SK-N-SH (cell line): ENCODE measurements at regions not wholly inside any gene's neighbourhood (a gene's known extent, or its start where the extent isn't known, plus 50 kb on each side); places are given as distances from the start of the nearest gene placed in this dataset.

Experiments
- CTCF ChIA-PET: fragments of 300-600, 350-600 bp; formaldehyde crosslinking; extraction: SDS; loops from one replicate; lab custom pipeline; 2021; lab: Yijun Ruan, JAX
- POLR2A ChIA-PET: fragments of 350-600 bp; sonication (Branson Sonifier 250); formaldehyde crosslinking; extraction: SDS; loops from one replicate; lab custom pipeline; 2020; ENCODE audit warnings: antibody characterized with exemption, inconsistent platforms; lab: Yijun Ruan, JAX
- DNase-seq: peaks from one replicate; pipeline ENCODE4 v3.0.0; 2012
- H2AFZ ChIP-seq: fragments of 200-600 bp; sonication (generic); 2 replicates; pipeline ENCODE4 v1.8.1; 2016; ENCODE audit warnings: antibody characterized with exemption, mild to moderate bottlenecking, low read depth
- H3F3A ChIP-seq: fragments of 200-600 bp; sonication (generic); replicated peaks from 2 replicates; pipeline ENCODE3; 2016; ENCODE audit warnings: antibody characterized with exemption, mild to moderate bottlenecking; ENCODE audit not compliant: insufficient read depth
- H3K27ac ChIP-seq, 2 experiments: fragments of 200-500 bp in 1 of 2; fragments of 200-600 bp in 1 of 2; sonication (Bioruptor generic) in 1 of 2; sonication (generic), shearing (Covaris generic) in 1 of 2; 2 replicates each; pipeline versions ENCODE4 v1.5.1 to v1.6.1; 2014 to 2016; ENCODE audit warnings: low read depth in 2 of 2, inconsistent platforms in 1 of 2, low read length in 1 of 2, mild to moderate bottlenecking in 1 of 2, mixed read lengths in 1 of 2
- H3K27me3 ChIP-seq: fragments of 200-600 bp; sonication (generic), shearing (Covaris generic); 2 replicates; pipeline ENCODE4 v1.6.1; 2016; ENCODE audit warnings: mixed run types; ENCODE audit not compliant: insufficient read depth
- H3K36me3 ChIP-seq, 2 experiments: fragments of 200-500 bp in 1 of 2; fragments of 200-600 bp in 1 of 2; sonication (Bioruptor generic) in 1 of 2; sonication (generic) in 1 of 2; replicated peaks in 1 of 2; 2 replicates each; pipeline versions ENCODE3 to v1.5.1; 2014 to 2016; ENCODE audit warnings: low read length in 1 of 2, mild to moderate bottlenecking in 1 of 2; ENCODE audit not compliant: insufficient read depth in 2 of 2, control insufficient read depth in 1 of 2
- H3K4me1 ChIP-seq, 2 experiments: fragments of 200-500 bp in 1 of 2; fragments of 200-600 bp in 1 of 2; sonication (Bioruptor generic) in 1 of 2; sonication (generic), shearing (Covaris generic) in 1 of 2; 2 replicates each; pipeline versions ENCODE4 v1.5.1 to v1.6.1; 2014 to 2016; ENCODE audit warnings: low read depth in 1 of 2, low read length in 1 of 2, mixed run types in 1 of 2; ENCODE audit not compliant: insufficient read depth in 2 of 2, control insufficient read depth in 1 of 2
- H3K4me2 ChIP-seq: fragments of 200-600 bp; sonication (generic), shearing (Covaris generic); 2 replicates; pipeline ENCODE4 v1.6.1; 2017; ENCODE audit warnings: mixed run types
- H3K4me3 ChIP-seq, 2 experiments: fragments of 200-500 bp in 1 of 2; fragments of 200-600 bp in 1 of 2; sonication (Bioruptor generic) in 1 of 2; sonication (generic), shearing (Covaris generic) in 1 of 2; 2 replicates each; pipeline versions ENCODE4 v1.5.1 to v1.8.1; 2014 to 2016; ENCODE audit warnings: low read depth in 2 of 2, inconsistent platforms in 1 of 2, low read length in 1 of 2, mild to moderate bottlenecking in 1 of 2, mixed read lengths in 1 of 2, moderate library complexity in 1 of 2
- H3K79me2 ChIP-seq: fragments of 200-600 bp; sonication (generic); 2 replicates; pipeline ENCODE4 v1.8.1; 2017; ENCODE audit warnings: mild to moderate bottlenecking; ENCODE audit not compliant: insufficient read depth
- H3K9ac ChIP-seq: fragments of 200-600 bp; sonication (generic); 2 replicates; pipeline ENCODE4 v1.6.1; 2017; ENCODE audit warnings: mixed run types
- H3K9me2 ChIP-seq: fragments of 200-600 bp; sonication (generic); 2 replicates; pipeline ENCODE4 v1.6.1; 2017; ENCODE audit warnings: mixed run types
- H3K9me3 ChIP-seq: fragments of 200-600 bp; sonication (generic); 2 replicates; pipeline ENCODE4 v1.6.1; 2017; ENCODE audit warnings: mixed run types, mild to moderate bottlenecking, moderate library complexity
- H4K20me1 ChIP-seq: fragments of 200-600 bp; sonication (generic); 2 replicates; pipeline ENCODE4 v1.6.1; 2017; ENCODE audit warnings: mild to moderate bottlenecking, mixed run types; ENCODE audit not compliant: insufficient read depth
- CHD2 ChIP-seq: fragments of 150-350 bp; IDR thresholded peaks from 2 replicates; pipeline ENCODE4 v1.6.1; 2018; ENCODE audit warnings: low read length; ENCODE audit not compliant: partially characterized antibody
- EP300 ChIP-seq, 2 experiments: IDR thresholded peaks; 2 replicates each; pipeline versions ENCODE4 v1.4.0 to v1.6.1; 2012; ENCODE audit warnings: borderline replicate concordance in 1 of 2, low read depth in 1 of 2, low read length in 1 of 2
- FOSL2 ChIP-seq: IDR thresholded peaks from 2 replicates; pipeline ENCODE4 v1.4.0; 2012; ENCODE audit warnings: low read depth, mild to moderate bottlenecking, moderate library complexity, borderline replicate concordance
- FOXJ3 ChIP-seq: sonication (generic); formaldehyde crosslinking; IDR thresholded peaks from 2 replicates; pipeline ENCODE4 v1.5.1; 2020; ENCODE audit warnings: mild to moderate bottlenecking, missing genetic modification reagents
- GABPA ChIP-seq: IDR thresholded peaks from 2 replicates; pipeline ENCODE4 v1.4.0; 2012; ENCODE audit warnings: low read depth, mild to moderate bottlenecking
- MXI1 ChIP-seq: IDR thresholded peaks from 2 replicates; pipeline ENCODE4 v1.6.1; 2012; ENCODE audit warnings: mild to moderate bottlenecking, low read depth, low read length, improper control_type of control experiment
- NFIC ChIP-seq: IDR thresholded peaks from 2 replicates; pipeline ENCODE4 v1.4.0; 2012; ENCODE audit warnings: borderline replicate concordance
- NRF1 ChIP-seq: IDR thresholded peaks from 2 replicates; pipeline ENCODE4 v1.6.1; 2012; ENCODE audit warnings: low read depth, mild to moderate bottlenecking, low read length
- POLR2AphosphoS5 ChIP-seq: IDR thresholded peaks from 2 replicates; pipeline ENCODE4 v1.6.1; 2012; ENCODE audit warnings: low read depth, low read length
- RAD21 ChIP-seq: IDR thresholded peaks from 2 replicates; pipeline ENCODE4 v1.6.1; 2012; ENCODE audit warnings: mild to moderate bottlenecking, low read length
- RCOR1 ChIP-seq: fragments of 150-350 bp; IDR thresholded peaks from 2 replicates; pipeline ENCODE4 v1.6.1; 2017; ENCODE audit warnings: antibody characterized with exemption, low read length
- RFX5 ChIP-seq: IDR thresholded peaks from 2 replicates; pipeline ENCODE4 v1.6.1; 2012; ENCODE audit warnings: mild to moderate bottlenecking, improper control_type of control experiment, low read length
- RXRA ChIP-seq: IDR thresholded peaks from 2 replicates; pipeline ENCODE4 v1.4.0; 2012; ENCODE audit warnings: low read depth, mild to moderate bottlenecking, borderline replicate concordance
- TEAD4 ChIP-seq: IDR thresholded peaks from 2 replicates; pipeline ENCODE4 v1.4.0; 2012; ENCODE audit warnings: mild to moderate bottlenecking, borderline replicate concordance; ENCODE audit not compliant: insufficient read depth
- USF1 ChIP-seq: IDR thresholded peaks from 2 replicates; pipeline ENCODE4 v1.4.0; 2012; ENCODE audit warnings: low read depth, borderline replicate concordance
- YY1 ChIP-seq: IDR thresholded peaks from 2 replicates; pipeline ENCODE4 v1.4.0; 2012; ENCODE audit warnings: low read depth, mild to moderate bottlenecking
- WGBS: methylation state at CpG from one replicate; pipeline ENCODE4 v1.1.6; 2017; ENCODE audit warnings: low lambda C conversion rate; 5-methylcytosine and 5-hydroxymethylcytosine counted together
- TF ChIP-seq, protein P1 (sequence below): fragments of 150-350 bp; IDR thresholded peaks from 2 replicates; pipeline ENCODE4 v1.6.1; 2017; ENCODE audit warnings: antibody characterized with exemption, low read length, low read depth, borderline replicate concordance
- TF ChIP-seq, protein P2 (sequence below): fragments of 200-600 bp; sonication (generic); IDR thresholded peaks from 2 replicates; pipeline ENCODE4 v1.6.1; 2017; ENCODE audit warnings: antibody characterized with exemption, mild to moderate bottlenecking, moderate library complexity
- TF ChIP-seq, protein P3 (sequence below): IDR thresholded peaks from 2 replicates; pipeline ENCODE4 v1.4.0; 2012; ENCODE audit warnings: low read depth
- TF ChIP-seq, protein P4 (sequence below): IDR thresholded peaks from 2 replicates; pipeline ENCODE4 v1.4.0; 2012; ENCODE audit warnings: low read depth, borderline replicate concordance

DNA sequence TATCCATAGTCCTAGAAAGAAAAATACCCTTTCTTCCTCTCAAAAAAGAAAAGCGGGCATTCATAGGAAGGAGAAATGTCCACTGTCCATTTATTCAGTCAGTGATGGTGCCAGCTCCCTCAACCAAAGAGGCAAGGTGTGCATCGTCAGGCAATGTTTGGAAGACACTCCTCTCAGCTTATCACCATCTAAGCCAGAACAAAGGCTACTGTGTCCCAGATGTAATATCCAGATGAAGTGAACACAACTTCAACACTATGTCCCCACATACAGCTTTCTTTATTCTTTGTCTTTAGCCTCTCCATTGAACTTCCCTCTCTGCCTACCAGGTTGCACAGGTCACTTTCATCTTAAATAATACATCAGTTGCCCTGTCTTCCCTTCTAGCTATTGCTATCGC is 131.4 kb upstream of the RNF32 start:
- no peaks in the 10 kb centered on the region for H3K9me2 ChIP-seq
- no peaks in the 10 kb centered on the region for H3K27me3 ChIP-seq
- no peaks in the 10 kb centered on the region for H3K9me3 ChIP-seq
- no peak for TF ChIP-seq POLR2AphosphoS5
- TF ChIP-seq EP300 (IDR thresholded peaks at IDR 0.05; ENCODE audit: borderline replicate concordance in 1 of 2, low read depth in 1 of 2, low read length in 1 of 2): no peak
- TF ChIP-seq GABPA: no peak
- TF ChIP-seq, protein P1, sequence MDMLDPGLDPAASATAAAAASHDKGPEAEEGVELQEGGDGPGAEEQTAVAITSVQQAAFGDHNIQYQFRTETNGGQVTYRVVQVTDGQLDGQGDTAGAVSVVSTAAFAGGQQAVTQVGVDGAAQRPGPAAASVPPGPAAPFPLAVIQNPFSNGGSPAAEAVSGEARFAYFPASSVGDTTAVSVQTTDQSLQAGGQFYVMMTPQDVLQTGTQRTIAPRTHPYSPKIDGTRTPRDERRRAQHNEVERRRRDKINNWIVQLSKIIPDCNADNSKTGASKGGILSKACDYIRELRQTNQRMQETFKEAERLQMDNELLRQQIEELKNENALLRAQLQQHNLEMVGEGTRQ: no peak
- no peak for TF ChIP-seq FOXJ3 (CRISPR knock-in tag)
- TF ChIP-seq FOSL2: no peak
- H3K27ac ChIP-seq: no peak overlapping the region
- ChIA-PET POLR2A (no interaction called here), CTCF (interaction anchor here (0.6 to 0.8 kb wide), 2 partner anchors 14 to 36 kb away, joined by 3 read pairs; no protein-coding TSS in a partner anchor)
- no peaks in the 10 kb centered on the region for H3F3A ChIP-seq
- H4K20me1 ChIP-seq: no peaks in the 10 kb centered on the region
- no peaks in the 10 kb centered on the region for H3K36me3 ChIP-seq
- H3K4me1 ChIP-seq: no peaks in the 10 kb centered on the region
- H3K79me2 ChIP-seq: no peaks in the 10 kb centered on the region
- no peak overlapping the region for H2AFZ ChIP-seq
- 5% methylated on average over 3 of the region's 3 CpGs for WGBS
- no peak overlapping the region for H3K4me3 ChIP-seq
- H3K9ac ChIP-seq: no peak overlapping the region
- DNase-seq: no peak
- no peak overlapping the region for H3K4me2 ChIP-seq

DNA sequence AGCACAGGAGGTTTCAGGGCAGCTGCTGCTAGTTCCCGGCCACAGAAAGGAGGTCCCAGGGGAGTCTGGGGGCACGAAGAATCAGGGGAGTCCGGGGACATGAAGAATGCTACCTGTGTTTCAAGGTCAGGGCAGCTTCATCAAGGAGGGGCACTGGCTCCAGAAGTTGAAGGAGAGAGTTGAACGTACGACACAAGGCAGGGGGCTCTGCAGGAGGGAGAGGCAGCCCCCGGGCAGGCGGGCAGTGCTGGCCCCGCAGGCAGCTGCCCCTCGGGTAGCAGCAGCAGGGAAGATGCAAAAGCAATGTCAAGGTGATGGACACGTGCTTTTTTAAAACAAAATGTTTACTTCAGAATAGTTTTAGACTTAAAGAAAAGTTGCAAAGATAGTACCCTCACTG is 134.7 kb upstream of the RNF32 start:
- H3K79me2 ChIP-seq: no peaks in the 10 kb centered on the region
- H2AFZ ChIP-seq: no peak overlapping the region
- H3K4me2 ChIP-seq: no peak overlapping the region
- H3K36me3 ChIP-seq: no peaks in the 10 kb centered on the region
- no peak overlapping the region for H3K4me3 ChIP-seq
- no peaks in the 10 kb centered on the region for H3K9me2 ChIP-seq
- H3K9ac ChIP-seq: no peak overlapping the region
- H3K27ac ChIP-seq: no peak overlapping the region
- no peaks in the 10 kb centered on the region for H3K4me1 ChIP-seq
- ChIA-PET CTCF (interaction anchor here (1.2 kb wide), 1 partner anchor 314 kb away, joined by 3 read pairs; no protein-coding TSS in a partner anchor), POLR2A (no interaction called here)
- no peaks in the 10 kb centered on the region for H4K20me1 ChIP-seq
- no peaks in the 10 kb centered on the region for H3K27me3 ChIP-seq
- no peaks in the 10 kb centered on the region for H3F3A ChIP-seq
- 39% methylated on average over 10 of the region's 10 CpGs for whole genome bisulfite sequencing
- no peaks in the 10 kb centered on the region for H3K9me3 ChIP-seq
- TF ChIP-seq, protein P1: no peak
- TF ChIP-seq MXI1: no peak
- no peak for TF ChIP-seq RAD21
- TF ChIP-seq TEAD4: no peak
- TF ChIP-seq NRF1: no peak
- TF ChIP-seq RFX5: no peak
- no peak for TF ChIP-seq YY1
- TF ChIP-seq, protein P2, sequence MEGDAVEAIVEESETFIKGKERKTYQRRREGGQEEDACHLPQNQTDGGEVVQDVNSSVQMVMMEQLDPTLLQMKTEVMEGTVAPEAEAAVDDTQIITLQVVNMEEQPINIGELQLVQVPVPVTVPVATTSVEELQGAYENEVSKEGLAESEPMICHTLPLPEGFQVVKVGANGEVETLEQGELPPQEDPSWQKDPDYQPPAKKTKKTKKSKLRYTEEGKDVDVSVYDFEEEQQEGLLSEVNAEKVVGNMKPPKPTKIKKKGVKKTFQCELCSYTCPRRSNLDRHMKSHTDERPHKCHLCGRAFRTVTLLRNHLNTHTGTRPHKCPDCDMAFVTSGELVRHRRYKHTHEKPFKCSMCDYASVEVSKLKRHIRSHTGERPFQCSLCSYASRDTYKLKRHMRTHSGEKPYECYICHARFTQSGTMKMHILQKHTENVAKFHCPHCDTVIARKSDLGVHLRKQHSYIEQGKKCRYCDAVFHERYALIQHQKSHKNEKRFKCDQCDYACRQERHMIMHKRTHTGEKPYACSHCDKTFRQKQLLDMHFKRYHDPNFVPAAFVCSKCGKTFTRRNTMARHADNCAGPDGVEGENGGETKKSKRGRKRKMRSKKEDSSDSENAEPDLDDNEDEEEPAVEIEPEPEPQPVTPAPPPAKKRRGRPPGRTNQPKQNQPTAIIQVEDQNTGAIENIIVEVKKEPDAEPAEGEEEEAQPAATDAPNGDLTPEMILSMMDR: no peak
- TF ChIP-seq CHD2: no peak
- TF ChIP-seq USF1: no peak
- TF ChIP-seq NFIC: no peak
- TF ChIP-seq EP300 (IDR thresholded peaks at IDR 0.05; ENCODE audit: borderline replicate concordance in 1 of 2, low read depth in 1 of 2, low read length in 1 of 2): no peak
- no peak for TF ChIP-seq RXRA
- no peak for TF ChIP-seq GABPA
- TF ChIP-seq, protein P3, sequence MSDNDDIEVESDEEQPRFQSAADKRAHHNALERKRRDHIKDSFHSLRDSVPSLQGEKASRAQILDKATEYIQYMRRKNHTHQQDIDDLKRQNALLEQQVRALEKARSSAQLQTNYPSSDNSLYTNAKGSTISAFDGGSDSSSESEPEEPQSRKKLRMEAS: no peak
- TF ChIP-seq POLR2AphosphoS5: no peak
- TF ChIP-seq RCOR1: no peak
- TF ChIP-seq, protein P4, sequence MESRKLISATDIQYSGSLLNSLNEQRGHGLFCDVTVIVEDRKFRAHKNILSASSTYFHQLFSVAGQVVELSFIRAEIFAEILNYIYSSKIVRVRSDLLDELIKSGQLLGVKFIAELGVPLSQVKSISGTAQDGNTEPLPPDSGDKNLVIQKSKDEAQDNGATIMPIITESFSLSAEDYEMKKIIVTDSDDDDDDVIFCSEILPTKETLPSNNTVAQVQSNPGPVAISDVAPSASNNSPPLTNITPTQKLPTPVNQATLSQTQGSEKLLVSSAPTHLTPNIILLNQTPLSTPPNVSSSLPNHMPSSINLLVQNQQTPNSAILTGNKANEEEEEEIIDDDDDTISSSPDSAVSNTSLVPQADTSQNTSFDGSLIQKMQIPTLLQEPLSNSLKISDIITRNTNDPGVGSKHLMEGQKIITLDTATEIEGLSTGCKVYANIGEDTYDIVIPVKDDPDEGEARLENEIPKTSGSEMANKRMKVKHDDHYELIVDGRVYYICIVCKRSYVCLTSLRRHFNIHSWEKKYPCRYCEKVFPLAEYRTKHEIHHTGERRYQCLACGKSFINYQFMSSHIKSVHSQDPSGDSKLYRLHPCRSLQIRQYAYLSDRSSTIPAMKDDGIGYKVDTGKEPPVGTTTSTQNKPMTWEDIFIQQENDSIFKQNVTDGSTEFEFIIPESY: no peak
- DNase-seq: no peak
